A549 (cell line): ENCODE measurements at regions not wholly inside any gene's neighbourhood (a gene's known extent, or its start where the extent isn't known, plus 50 kb on each side); places are given as distances from the start of the nearest gene placed in this dataset.

ENCODE experiments used
- ATAC-seq, 2 experiments: fragments of 200-7000 bp in 1 of 2; fragments of >200 bp in 1 of 2; cut with Nextera tagmentation in 1 of 2; cut with Tn5 transposase in 1 of 2; 3 replicates each; pipeline versions ENCODE4 v1.8.0 to v1.9.1; 2018 to 2020; ENCODE audit warnings: mild to moderate bottlenecking in 1 of 2, moderate library complexity in 1 of 2
- CTCF ChIA-PET: fragments of 300-600 bp; sonication (Branson Sonifier 250); formaldehyde crosslinking; extraction: SDS; loops from one replicate; lab custom pipeline; 2021; ENCODE audit warnings: antibody characterized with exemption, inconsistent platforms; lab: Yijun Ruan, JAX
- POLR2A ChIA-PET: fragments of 350-600 bp; formaldehyde crosslinking; extraction: SDS; loops from one replicate; lab custom pipeline; 2021; ENCODE audit warnings: antibody characterized with exemption, inconsistent platforms; lab: Yijun Ruan, JAX
- DNase-seq, 2 experiments: peaks; one replicate each; pipeline versions ENCODE4 v3.0.0 to v3.0.0-alpha.2; 2011 to 2016; ENCODE audit warnings: low read depth in 1 of 2, low spot score in 1 of 2
- FAIRE-seq: peaks from 2 replicates; lab custom pipeline; 2011; peaks lifted over from hg19 to GRCh38; lab: Jason Lieb, UNC
- H3K27ac ChIP-seq, 2 experiments: fragments of >200 bp; sonication (Bioruptor Twin); formaldehyde crosslinking; 3 replicates each; pipeline ENCODE4 v1.5.1; 2016 to 2017
- H3K4me1 ChIP-seq: fragments of >200 bp; sonication (Bioruptor Twin); formaldehyde crosslinking; 3 replicates; pipeline ENCODE4 v1.6.1; 2016
- H3K4me2 ChIP-seq: fragments of >200 bp; sonication (Bioruptor Twin); formaldehyde crosslinking; 3 replicates; pipeline ENCODE4 v1.6.1; 2016
- H3K4me3 ChIP-seq: fragments of >200 bp; sonication (Bioruptor Twin); formaldehyde crosslinking; 3 replicates; pipeline ENCODE4 v1.5.1; 2016
- H3K9me3 ChIP-seq: fragments of >200 bp; sonication (Bioruptor Twin); formaldehyde crosslinking; 3 replicates; pipeline ENCODE4 v1.6.1; 2016
- BCL3 ChIP-seq: fragments of >200 bp; sonication (Bioruptor Twin); formaldehyde crosslinking; IDR thresholded peaks from 3 replicates; pipeline ENCODE4 v1.6.1; 2016
- CBX2 ChIP-seq: fragments of 200-600 bp; sonication (generic); IDR thresholded peaks from 2 replicates; pipeline ENCODE4 v1.6.1; 2016; ENCODE audit warnings: low read depth, mild to moderate bottlenecking, borderline replicate concordance
- CBX8 ChIP-seq: fragments of 200-600 bp; sonication (generic); IDR thresholded peaks from 2 replicates; pipeline ENCODE4 v1.6.1; 2016
- CEBPB ChIP-seq, 2 experiments: fragments of >200 bp in 1 of 2; sonication (Bioruptor Twin) in 1 of 2; formaldehyde crosslinking in 1 of 2; IDR thresholded peaks; 2 replicates each; pipeline ENCODE4 v1.6.1; 2012 to 2016
- CTCF ChIP-seq: fragments of >200 bp; sonication (Bioruptor Twin); formaldehyde crosslinking; IDR thresholded peaks from 3 replicates; pipeline ENCODE4 v1.5.1; 2016
- E2F6 ChIP-seq: IDR thresholded peaks from 2 replicates; pipeline ENCODE4 v1.6.1; 2012; ENCODE audit warnings: low read depth, borderline replicate concordance
- EHF ChIP-seq: fragments of 250-450 bp; sonication (Bioruptor Pico); IDR thresholded peaks from 2 replicates; pipeline ENCODE4 v1.5.0; 2020; ENCODE audit warnings: mild to moderate bottlenecking
- EP300 ChIP-seq, 2 experiments: fragments of >200 bp; sonication (Bioruptor Twin); formaldehyde crosslinking; IDR thresholded peaks; 2 replicates in 1 of 2; 3 replicates in 1 of 2; pipeline ENCODE4 v1.6.1; 2016 to 2017
- FOSL2 ChIP-seq, 2 experiments: fragments of 450-650 bp in 1 of 2; fragments of >200 bp in 1 of 2; sonication (Bioruptor Twin) in 1 of 2; formaldehyde crosslinking; IDR thresholded peaks; 2 replicates each; pipeline versions ENCODE4 v1.5.0 to v1.6.1; 2016 to 2020; ENCODE audit warnings: mild to moderate bottlenecking in 1 of 2, moderate library complexity in 1 of 2
- FOXS1 ChIP-seq: fragments of 250-450 bp; sonication (Bioruptor Pico); IDR thresholded peaks from 2 replicates; pipeline ENCODE4 v1.5.0; 2020; ENCODE audit warnings: mild to moderate bottlenecking, moderate library complexity
- HES2 ChIP-seq: fragments of >200 bp; sonication (Bioruptor Twin); formaldehyde crosslinking; IDR thresholded peaks from 2 replicates; pipeline ENCODE4 v1.6.1; 2016
- HOXA7 ChIP-seq: fragments of 250-450 bp; sonication (Bioruptor Pico); IDR thresholded peaks from 2 replicates; pipeline ENCODE4 v1.5.0; 2020; ENCODE audit warnings: mild to moderate bottlenecking, moderate library complexity
- JUNB ChIP-seq: fragments of >200 bp; sonication (Bioruptor Twin); formaldehyde crosslinking; IDR thresholded peaks from 2 replicates; pipeline ENCODE4 v1.6.1; 2016
- MAZ ChIP-seq: fragments of 150-350 bp; IDR thresholded peaks from 2 replicates; pipeline ENCODE4 v1.6.1; 2014; ENCODE audit warnings: antibody characterized with exemption, low read depth, low read length, borderline replicate concordance
- NFE2L2 ChIP-seq: fragments of 150-350 bp; conservative IDR thresholded peaks from 2 replicates; pipeline ENCODE4 v1.6.1; 2014; ENCODE audit warnings: low read length
- NPAS2 ChIP-seq: fragments of 250-450 bp; sonication (Bioruptor Pico); IDR thresholded peaks from 2 replicates; pipeline ENCODE4 v1.8.0; 2022; ENCODE audit warnings: mild to moderate bottlenecking, moderate library complexity, borderline replicate concordance
- NR3C1 ChIP-seq: fragments of >200 bp; sonication (Bioruptor Twin); formaldehyde crosslinking; IDR thresholded peaks from 3 replicates; pipeline ENCODE4 v1.6.1; 2017
- RCOR1 ChIP-seq: fragments of 150-350 bp; IDR thresholded peaks from 2 replicates; pipeline ENCODE4 v1.6.1; 2014; ENCODE audit warnings: antibody characterized with exemption, low read length, low read depth
- RFX5 ChIP-seq: fragments of 450-650 bp; IDR thresholded peaks from 2 replicates; pipeline ENCODE4 v1.7.1; 2014; ENCODE audit warnings: antibody characterized with exemption, mild to moderate bottlenecking, moderate library complexity
- TFCP2L1 ChIP-seq: fragments of 250-450 bp; sonication (Bioruptor Pico); IDR thresholded peaks from 2 replicates; pipeline ENCODE4 v1.5.0; 2021; ENCODE audit warnings: mild to moderate bottlenecking
- WGBS: methylation state at CpG from one replicate; pipeline ENCODE4 v1.1.6; 2017; ENCODE audit errors: missing lambda C conversion rate; 5-methylcytosine and 5-hydroxymethylcytosine counted together
- TF ChIP-seq, protein P1 (sequence below): fragments of 250-450 bp; sonication (Bioruptor Pico); IDR thresholded peaks from 2 replicates; pipeline ENCODE4 v1.5.0; 2021; ENCODE audit warnings: mild to moderate bottlenecking, moderate library complexity, borderline replicate concordance

DNA sequence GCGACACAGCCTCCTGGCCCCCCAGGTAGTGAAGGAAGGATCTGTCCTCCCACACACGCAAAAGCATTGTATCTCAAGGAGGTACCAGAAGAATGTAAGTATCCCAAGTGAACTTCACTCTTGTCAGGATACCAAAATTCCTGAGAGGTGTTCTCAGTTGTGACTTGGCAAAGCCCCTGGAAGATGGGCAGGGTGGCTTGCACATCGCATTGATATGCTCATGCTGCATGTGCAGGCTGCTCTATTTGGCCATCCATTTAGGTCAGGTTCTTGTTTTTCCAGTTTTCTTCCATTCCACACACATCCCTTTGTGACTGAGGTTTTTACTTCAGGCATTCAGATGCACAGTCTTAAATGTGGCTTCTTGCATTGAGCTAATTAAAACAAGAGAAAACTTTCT lies 382.8 kb downstream of the FOXO1 start:
- no peak overlapping the region for H3K4me2 ChIP-seq
- no peak for FAIRE-seq
- ChIA-PET POLR2A (no interaction called here), CTCF (no interaction called here)
- no peak for TF ChIP-seq CBX8
- TF ChIP-seq NR3C1: no peak
- no peak for TF ChIP-seq HES2
- no peak for TF ChIP-seq CBX2
- no peak for TF ChIP-seq FOXS1 (CRISPR knock-in tag)
- TF ChIP-seq NPAS2 (CRISPR knock-in tag): no peak
- TF ChIP-seq RFX5: no peak
- no peak for TF ChIP-seq HOXA7 (CRISPR knock-in tag)
- H3K27ac ChIP-seq: no peak overlapping the region
- ATAC-seq: no peak
- H3K9me3 ChIP-seq: no peaks in the 10 kb centered on the region
- 0 out of 3 replicates have a peak, but pooled peaks cover 5% of the 10 kb centered on the region for H3K4me1 ChIP-seq
- no peak overlapping the region for H3K4me3 ChIP-seq
- no peak for DNase-seq
- 96% methylated on average over 2 of the region's 3 CpGs for whole genome bisulfite sequencing

GRCh38 chr13:40285634-40286033 lies 380.8 kb downstream of the FOXO1 start:
- CTCF ChIA-PET: no interaction called here

More at GRCh38 chr13:40285634-40286033, 380.8 kb downstream of the FOXO1 start:
- ATAC-seq: no peak
- Histone ChIP-seq H3K27ac (no peak overlapping the region), H3K4me2 (peak overlapping the region; percentile 39), H3K4me1 (0 out of 3 replicates have a peak, but pooled peaks cover 5% of the 10 kb centered on the region), H3K4me3 (no peak overlapping the region), H3K9me3 (no peaks in the 10 kb centered on the region)
- TF ChIP-seq JUNB (no peak), CBX8 (no peak), BCL3 (no peak), FOSL2 (IDR thresholded peaks at IDR 0.05) (no peak), FOSL2 (CRISPR knock-in tag; IDR thresholded peaks at IDR 0.05) (no peak), EP300 (IDR thresholded peaks at IDR 0.05) (no peak), CTCF (no peak), EHF (CRISPR knock-in tag) (no peak), NFE2L2 (no peak), CBX2 (no peak), RFX5 (no peak), MAZ (no peak), TFCP2L1 (no peak), RCOR1 (no peak), E2F6 (no peak), CEBPB (IDR thresholded peaks at IDR 0.05) (no peak)
- TF ChIP-seq, protein P1, sequence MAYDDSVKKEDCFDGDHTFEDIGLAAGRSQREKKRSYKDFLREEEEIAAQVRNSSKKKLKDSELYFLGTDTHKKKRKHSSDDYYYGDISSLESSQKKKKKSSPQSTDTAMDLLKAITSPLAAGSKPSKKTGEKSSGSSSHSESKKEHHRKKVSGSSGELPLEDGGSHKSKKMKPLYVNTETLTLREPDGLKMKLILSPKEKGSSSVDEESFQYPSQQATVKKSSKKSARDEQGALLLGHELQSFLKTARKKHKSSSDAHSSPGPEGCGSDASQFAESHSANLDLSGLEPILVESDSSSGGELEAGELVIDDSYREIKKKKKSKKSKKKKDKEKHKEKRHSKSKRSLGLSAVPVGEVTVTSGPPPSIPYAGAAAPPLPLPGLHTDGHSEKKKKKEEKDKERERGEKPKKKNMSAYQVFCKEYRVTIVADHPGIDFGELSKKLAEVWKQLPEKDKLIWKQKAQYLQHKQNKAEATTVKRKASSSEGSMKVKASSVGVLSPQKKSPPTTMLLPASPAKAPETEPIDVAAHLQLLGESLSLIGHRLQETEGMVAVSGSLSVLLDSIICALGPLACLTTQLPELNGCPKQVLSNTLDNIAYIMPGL (CRISPR knock-in tag): no peak
- POLR2A ChIA-PET: no interaction called here
- FAIRE-seq: no peak
- no peak for DNase-seq
